PFSK-1 (cell line): ENCODE measurements at regions not wholly inside any gene's neighbourhood (a gene's known extent, or its start where the extent isn't known, plus 50 kb on each side); places are given as distances from the start of the nearest gene placed in this dataset.

ENCODE experiments used
- POLR2AphosphoS5 ChIP-seq: IDR thresholded peaks from 2 replicates; pipeline ENCODE4 v1.6.1; 2012; ENCODE audit warnings: low read depth, mild to moderate bottlenecking, control low read depth, low read length, moderate library complexity
- TAF1 ChIP-seq: IDR thresholded peaks from 2 replicates; pipeline ENCODE4 v1.6.1; 2012; ENCODE audit warnings: low read length, control low read depth, borderline replicate concordance; ENCODE audit not compliant: insufficient read depth
- TF ChIP-seq, protein P1 (sequence below), 2 experiments: IDR thresholded peaks; 2 replicates each; pipeline versions ENCODE4 v1.6.1 to v1.8.0; 2011 to 2012; ENCODE audit warnings: low read depth in 2 of 2, low read length in 2 of 2, control low read depth in 1 of 2, inconsistent platforms in 1 of 2, mild to moderate bottlenecking in 1 of 2, moderate library complexity in 1 of 2; ENCODE audit not compliant: insufficient read depth in 1 of 2

GRCh38 chr10:64880546-64880945, 1359.3 kb downstream of the REEP3 start:
- TF ChIP-seq, protein P1, sequence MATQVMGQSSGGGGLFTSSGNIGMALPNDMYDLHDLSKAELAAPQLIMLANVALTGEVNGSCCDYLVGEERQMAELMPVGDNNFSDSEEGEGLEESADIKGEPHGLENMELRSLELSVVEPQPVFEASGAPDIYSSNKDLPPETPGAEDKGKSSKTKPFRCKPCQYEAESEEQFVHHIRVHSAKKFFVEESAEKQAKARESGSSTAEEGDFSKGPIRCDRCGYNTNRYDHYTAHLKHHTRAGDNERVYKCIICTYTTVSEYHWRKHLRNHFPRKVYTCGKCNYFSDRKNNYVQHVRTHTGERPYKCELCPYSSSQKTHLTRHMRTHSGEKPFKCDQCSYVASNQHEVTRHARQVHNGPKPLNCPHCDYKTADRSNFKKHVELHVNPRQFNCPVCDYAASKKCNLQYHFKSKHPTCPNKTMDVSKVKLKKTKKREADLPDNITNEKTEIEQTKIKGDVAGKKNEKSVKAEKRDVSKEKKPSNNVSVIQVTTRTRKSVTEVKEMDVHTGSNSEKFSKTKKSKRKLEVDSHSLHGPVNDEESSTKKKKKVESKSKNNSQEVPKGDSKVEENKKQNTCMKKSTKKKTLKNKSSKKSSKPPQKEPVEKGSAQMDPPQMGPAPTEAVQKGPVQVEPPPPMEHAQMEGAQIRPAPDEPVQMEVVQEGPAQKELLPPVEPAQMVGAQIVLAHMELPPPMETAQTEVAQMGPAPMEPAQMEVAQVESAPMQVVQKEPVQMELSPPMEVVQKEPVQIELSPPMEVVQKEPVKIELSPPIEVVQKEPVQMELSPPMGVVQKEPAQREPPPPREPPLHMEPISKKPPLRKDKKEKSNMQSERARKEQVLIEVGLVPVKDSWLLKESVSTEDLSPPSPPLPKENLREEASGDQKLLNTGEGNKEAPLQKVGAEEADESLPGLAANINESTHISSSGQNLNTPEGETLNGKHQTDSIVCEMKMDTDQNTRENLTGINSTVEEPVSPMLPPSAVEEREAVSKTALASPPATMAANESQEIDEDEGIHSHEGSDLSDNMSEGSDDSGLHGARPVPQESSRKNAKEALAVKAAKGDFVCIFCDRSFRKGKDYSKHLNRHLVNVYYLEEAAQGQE (IDR thresholded peaks at IDR 0.05; ENCODE audit: insufficient read depth in 1 of 2, low read depth in 2 of 2, low read length in 2 of 2), result no peak
- TF ChIP-seq TAF1, result no peak
- no peak for TF ChIP-seq POLR2AphosphoS5
